ENCODE measurements at regions not wholly inside any gene's neighbourhood (a gene's known extent, or its start where the extent isn't known, plus 50 kb on each side); places are given as distances from the start of the nearest gene placed in this dataset.
A peak's percentile ranks its signal among the peaks of the same experiment; 100 is the strongest.
"Not testable (repeated sequence)": the region's sequence is repeated elsewhere in the genome, so short reads cannot be mapped to it uniquely, and the experiment has no call there.

DNA sequence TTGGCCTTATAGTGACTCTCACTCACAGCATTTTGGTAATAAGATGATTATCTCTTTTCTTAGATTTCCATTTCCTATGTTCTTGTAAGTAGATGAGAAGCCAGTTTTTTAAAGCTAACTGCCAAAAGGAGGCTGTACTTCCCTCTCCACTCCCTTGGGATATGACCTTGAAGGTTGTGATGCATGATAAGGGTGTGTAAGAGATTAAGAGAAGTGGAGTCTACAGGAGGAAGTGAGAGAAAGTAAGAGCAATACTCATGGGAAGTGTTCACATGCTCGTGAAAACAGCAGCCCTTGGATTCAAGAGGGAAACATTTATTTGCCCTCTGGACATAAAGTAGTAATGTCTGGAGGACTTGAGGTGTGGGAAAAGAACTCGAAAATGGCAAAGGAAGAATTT is 171.5 kb downstream of the EVA1A start:
- DNase-seq = no peak

DNA sequence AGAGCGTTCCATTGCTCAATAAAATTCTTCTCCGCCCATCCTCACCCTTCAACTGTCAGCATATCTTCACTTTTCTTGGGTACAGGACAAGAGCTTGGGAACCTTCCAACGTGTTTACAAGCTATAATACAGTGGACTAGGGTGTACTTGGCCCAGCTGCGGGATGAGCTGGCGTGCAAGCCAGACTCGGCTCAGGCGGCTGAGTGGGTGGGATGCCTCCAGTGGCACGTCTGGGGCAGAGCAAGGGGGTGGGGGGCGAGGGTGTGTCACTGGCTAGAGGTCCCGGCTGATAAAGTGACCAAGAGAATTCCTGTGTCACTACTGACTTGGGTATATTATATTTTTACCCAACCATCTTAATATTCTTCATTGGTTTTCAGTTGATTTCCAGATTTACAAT is 179.7 kb downstream of the EVA1A start:
- no peak for DNase-seq

DNA sequence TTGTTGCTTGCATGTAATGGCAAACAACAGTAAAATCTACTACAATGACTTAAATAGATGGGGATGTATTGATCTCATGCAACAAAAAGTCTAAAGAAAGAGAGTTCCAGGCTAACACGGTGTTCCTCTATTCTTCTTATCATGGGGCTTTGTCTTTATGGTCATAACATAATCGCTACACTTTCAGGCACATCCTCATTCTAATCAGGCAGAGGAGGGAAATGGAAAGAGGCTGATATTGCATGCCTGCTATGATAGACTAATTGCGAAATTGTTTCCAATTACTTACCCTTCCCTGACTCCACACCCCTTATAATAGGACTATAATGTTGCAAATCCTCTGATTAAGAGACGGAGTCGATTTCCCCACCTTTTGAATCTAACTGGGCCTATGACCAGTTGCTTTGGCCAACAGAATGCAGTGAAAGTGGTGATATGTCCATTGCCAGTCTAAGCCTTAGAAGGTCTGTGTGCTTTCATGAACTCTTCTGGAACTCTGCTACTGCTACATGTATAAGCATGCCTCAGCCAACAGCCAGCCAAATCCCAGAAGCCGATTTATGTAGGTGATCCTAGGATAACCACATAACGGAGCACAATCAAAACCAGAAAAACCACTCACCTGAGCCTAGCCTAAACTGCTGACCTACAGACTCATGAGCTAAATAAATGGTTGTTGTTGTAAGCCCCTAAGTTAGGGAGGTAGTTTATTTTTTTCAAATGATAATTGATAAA is 180.3 kb upstream of the TACR1 start:
- DNase-seq = no peak

DNA sequence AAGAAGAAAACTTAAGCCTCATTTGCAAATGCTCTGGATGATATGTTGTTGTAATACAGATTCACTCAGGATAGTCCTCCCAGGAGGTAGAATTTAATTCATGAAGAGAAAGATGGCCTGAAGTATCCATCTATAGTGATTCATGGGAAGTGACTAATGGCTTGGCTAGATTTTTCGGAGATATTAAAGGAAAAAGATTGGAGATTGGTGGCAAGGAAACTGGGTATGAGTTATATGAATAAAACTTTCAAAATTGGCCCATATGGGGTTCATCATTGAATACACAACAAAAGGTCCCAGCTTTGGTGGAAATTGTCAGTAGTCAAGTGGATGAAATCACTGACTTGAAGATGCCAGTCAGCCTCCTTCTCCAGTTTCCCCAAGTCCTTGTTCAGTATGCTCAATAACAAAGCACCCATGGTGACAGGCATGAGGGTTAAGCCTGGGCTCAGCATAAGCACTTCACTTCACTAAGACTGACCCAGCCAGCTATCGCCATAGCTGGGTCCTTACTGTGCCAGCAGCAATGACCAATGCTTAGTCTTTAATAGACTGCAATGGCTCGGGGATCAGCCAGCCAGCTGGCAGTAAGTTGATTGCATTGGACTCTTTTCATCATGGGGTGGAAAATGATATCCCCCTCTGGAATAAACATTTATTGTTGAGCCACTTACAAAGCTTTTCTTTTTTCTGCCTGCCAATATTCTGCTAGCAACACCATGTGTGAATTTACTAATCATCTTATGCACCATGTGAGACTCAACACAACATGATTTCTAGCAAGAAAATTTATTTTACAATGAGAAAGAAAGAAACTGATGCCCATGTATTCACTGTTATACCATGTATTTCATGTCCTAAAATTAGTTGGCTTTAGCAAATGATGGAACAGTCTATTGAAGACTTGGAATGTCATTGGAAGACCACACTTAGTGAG is 176.6 kb upstream of the TACR1 start:
- peak in 21 of 58 donors; percentile 5 to 68 (median 26) for DNase-seq

DNA sequence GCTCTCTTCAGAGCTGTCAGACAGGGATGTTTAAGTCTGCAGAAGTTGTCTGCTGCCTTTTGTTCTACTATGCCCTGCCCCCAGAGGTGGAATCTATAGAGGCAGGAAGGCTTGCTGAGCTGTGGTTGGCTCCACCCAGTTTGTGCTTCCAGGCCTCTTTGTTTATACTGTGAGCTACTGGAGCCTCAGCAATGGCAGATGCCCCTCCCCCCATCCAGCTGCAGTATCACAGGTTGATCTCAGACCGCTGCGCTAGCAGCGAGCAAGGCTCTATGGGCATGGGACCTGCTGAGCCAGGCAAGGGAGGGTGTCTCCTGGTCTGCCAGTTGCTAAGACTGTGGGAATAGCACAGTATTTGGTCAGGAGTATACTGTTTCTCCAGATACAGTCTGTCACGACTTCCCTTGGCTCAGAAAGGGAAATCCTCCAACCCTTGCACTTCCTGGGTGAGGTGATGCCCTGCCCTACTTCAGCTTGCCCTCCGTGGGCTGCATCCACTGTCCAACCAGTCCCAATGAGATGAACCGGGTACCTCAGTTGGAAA is 175.2 kb upstream of the TACR1 start:
- not testable (repeated sequence) for DNase-seq

DNA sequence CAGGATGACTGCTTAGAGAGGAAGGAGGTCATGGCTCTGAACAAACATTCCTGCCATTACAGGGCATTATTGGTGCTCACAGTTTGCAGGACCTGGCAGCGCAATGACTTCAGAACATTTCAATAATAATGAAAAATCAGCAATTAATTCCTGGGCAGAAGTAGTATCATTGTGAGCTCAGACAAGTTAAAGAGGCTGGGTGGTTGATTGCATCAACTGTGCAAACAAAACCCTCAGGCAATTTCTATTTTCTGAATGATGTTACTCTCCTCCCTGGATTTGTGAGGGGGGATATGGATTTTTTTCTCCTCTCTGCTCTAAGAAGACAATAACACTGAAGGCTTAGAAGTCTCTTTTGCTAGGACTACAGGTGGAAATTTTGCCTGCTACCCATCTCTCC is 168.1 kb upstream of the TACR1 start:
- DNase-seq = no peak

DNA sequence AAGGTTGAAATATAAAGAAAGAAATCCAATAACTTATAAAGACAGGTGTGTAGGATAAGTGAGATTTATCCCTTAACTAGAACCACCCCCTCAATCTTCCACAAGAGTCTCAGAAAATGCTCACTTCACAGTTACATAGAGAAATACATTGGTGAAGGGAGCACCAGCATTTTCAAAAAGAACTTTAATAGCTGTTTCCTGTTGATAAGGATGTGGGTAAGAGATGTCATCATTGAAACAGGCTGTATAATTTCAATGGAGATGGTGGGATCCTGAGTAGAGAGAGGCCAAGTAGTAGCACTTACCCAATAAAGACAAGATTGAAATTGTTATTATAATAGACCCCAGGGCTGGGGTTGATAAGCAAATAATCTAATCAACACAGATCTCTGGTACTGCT is 162.2 kb upstream of the TACR1 start:
- no peak for DNase-seq

DNA sequence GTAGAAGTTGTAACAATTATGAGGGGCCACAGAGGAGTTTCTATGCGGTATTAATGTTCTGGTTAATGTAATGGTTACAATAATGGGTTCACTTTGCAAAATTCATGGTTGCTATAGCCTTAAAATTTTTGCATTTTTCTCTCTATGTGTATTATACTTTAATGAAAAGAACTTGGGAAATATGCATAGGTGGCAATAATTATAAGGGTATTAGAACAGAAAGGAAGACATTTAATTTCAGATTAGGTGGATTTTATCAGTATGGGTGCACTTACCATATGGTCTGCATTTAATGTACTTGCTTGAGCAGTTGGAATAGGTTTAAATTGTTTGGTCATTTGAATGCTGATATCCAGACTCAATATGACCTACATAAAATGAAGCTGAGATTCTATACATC is 161.6 kb upstream of the TACR1 start:
- DNase-seq = no peak

DNA sequence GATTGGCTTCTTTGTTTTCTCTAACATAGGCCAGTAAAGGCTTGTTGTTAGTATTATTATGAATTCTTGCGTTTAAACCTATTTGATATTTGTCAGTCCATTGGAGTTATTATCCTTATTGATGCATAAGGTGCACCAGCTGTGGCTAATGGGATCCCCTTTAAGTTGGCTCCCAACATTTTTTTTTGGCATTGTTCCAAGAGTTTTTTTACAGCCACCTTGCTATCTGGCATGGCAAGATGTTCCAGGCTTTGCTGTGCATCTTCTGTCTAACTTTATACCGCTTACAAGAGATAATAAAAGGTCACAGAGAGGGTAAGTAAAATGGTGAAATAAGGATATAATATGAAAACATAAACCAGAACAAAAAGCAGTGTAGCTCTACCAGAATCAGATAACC is 157.5 kb upstream of the TACR1 start:
- no peak for DNase-seq

DNA sequence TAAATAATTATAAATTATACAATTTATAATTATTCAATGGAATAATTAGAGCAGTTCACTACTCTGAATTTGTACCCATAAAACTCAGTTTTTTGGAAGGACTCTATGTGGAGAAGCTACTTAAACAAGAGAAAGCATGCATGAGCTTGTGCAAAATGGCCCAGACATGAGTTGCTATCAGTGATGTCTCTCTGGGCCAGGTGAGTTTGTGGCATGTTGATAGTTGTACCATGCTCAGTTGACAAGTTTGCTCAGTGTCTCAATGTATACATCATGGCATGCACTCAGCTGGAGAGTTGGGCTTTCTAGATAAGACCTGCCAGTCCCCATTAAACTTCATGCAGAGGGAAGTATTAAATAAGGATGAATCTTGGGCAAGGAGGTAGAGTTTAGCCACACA is 153.8 kb upstream of the TACR1 start:
- DNase-seq = no peak

DNA sequence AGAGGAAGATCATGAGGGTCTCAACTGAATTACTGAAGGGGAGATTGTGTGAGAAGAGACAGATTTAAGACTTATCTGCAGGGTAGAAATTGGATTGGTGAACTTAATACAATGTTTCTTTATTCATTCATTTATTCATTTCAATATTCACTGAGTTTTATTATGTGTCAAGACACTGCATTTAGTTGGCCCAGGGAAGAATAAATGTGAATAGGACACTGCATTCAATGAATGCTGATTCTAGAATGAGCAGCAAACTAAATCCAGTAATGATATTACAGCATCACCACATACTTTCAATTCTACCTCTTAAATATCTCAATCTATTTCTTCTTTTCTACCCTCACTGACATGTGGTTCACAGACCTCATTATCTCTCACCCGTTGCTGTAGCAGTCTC is 149.0 kb upstream of the TACR1 start:
- no peak for DNase-seq

DNA sequence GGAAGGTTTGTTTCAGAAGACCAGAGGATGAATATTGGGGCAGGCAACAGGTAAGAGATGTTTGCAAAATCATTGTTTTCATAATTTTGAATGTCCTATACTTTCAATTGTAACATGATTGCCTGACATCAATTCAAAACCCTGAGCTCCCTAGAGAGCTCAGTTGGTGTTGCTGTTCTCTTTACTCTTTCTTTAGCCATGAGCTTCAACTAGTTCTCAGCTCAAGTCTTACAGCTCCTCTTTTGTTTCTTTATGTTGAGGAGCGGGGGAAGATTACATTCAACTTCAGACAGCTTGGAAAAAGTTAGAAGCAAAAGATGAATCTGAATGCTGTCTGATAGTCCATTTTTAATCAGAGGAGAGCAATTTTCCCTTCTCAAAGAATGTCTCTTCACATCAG is 144.8 kb upstream of the TACR1 start:
- DNase-seq = no peak

DNA sequence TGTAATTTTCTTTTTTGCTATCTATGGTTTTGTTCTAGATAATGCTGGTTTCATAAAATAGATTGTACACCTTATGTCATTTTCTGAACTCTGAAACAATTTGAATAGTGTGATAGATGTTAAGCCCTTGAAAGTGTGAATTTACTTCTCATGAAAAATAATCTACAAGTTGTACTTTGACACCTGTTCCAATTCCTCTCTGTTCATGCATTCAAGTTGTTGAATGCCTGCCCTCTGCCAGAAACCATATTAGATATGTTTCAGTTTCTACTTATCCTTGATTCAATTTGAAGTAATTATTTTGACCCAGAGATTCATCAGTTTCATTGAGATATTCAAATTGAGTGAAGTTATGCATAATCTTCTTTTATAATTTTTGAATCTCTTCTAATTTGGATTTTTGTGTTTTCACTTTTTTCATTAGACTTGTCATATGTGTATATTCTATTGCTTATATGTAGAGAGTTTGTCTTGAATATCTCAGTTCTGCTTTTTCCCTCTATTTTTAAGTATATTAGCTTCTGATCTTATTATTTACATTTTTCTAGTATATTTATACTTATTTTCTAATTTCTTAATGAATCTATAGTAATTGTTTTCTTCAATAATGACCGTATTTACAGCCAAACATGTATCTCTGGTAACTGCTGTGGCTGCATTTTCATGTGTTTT is 143.3 kb upstream of the TACR1 start:
- no peak for DNase-seq

DNA sequence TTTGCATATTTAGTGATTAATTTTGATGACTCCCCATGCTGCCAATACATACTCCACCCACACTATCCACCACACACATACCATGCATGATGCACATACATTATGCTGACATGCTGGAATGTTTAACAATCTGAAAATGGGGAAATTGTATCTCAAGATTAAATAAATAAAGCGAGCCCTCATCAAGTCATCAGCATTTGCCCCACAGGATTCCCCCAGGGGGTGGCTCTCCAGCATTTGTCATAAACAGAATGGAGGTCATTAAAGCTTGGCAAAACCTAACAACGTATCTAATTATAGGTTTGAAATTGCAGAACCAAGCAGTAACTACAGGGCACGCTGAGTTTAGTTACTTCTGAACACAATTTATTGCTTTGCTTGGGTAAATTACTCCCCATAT is 141.2 kb upstream of the TACR1 start:
- no peak for DNase-seq

DNA sequence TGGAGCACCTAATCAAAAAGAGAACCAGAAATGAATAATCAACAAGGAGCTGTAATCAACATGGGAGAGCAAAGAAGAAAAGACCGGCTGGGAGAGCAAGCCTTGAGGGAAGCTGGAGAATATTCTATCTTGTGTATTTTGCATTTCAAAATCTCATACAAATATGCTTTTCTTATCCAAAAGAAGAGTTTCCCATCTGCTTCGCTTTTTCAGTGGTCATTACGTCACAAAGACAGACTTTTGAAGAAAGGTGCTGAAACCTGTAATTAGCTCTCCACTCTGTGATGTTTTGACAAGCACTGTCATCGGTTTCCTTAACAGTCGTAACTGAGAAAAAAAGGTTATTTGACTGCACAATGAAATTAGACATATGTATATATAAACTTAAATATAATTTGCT is 139.1 kb upstream of the TACR1 start:
- DNase-seq = no peak

DNA sequence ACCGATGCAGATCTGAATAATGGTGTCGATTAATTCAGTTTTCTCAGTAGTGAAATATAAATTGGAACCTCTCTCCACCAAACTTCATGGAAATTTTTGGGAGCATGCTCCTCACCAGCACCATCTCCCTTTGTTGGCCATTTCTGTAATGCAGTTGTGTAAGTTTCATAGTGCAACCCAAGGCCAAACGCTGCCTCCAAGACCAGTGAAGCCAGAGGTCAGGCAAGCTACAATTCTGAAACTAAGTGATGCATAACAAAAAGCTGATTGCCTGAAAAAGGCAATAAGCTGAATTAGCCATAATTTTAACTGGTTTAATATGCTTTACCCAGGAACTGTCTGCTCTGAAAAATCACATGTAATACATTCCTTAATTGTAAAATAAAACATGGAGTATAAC is 138.3 kb upstream of the TACR1 start:
- DNase-seq = no peak

DNA sequence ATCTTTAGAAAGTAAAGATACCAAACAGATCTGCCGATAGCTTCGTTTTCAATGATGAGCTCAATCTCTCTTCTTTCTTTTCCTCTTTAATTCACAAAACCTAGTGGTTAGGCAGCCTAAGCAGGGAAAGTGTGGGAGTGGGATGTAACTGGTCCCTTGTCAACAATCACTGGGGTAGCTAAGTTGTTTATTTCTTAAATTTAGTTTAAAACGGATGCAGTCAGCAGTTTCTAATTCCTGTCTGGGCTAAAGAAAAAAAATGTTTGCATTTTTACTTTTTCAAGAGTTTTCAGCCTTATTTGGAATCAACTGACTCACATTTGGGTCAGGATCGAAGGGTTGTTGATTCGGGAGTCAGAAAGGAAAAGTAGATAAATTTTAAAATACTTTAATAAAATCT is 137.7 kb upstream of the TACR1 start:
- no peak for DNase-seq

DNA sequence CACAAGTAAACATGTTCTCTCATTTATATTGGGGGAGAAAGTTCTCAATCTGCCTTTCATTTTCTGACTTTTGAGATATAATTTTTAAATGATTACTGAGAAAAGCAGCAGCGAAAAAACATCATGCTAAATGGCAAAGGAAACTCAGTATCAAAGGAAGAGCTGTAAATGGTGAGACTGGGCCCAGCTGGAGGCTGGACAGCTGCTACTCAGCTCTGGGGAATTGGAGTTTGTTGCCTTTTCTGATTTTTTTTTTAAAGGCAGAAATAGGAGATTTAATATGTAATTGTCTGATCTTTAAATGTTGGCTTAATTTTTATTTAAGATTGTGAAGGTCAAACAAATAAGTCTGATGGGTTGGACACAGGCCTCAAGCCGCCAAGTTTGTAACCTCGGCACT is 137.1 kb upstream of the TACR1 start:
- no peak for DNase-seq

DNA sequence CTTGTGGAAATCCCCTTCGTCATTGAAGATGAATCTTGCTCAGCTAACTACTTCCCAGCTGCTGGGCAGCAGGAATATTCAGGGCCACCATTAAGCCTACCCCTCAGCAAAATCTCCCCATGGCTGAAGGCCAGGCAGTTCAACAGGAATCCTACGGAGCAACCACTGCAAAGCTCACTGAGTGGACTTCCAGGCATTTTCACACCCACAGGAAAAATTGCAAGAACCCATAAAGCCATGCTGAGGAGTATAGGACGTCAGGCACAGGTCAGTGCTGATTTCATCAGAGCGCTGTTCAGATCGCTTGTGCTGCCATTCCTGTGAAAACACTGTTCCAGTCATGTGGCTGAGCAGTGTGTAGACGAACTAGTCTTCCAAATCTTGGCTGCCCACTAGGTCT is 134.8 kb upstream of the TACR1 start:
- DNase-seq = no peak

DNA sequence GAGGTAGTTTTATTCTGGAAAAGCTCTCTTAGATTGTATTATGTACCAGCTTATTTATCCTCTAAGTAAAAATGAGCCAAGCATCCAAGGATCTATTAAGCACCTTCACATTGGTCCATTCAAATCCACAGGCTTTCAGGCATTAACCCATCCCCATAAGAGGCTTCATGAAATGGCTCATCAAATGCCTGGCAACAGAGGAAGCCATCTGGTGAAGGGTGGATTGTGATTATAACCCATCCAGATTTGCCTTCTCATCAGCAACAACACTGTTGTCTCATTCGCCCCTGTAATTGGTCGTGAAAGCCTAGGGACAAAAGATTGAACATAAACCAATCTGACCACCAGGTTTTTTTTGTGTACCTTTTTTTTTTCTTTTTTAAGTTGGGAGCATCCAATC is 134.3 kb upstream of the TACR1 start:
- no peak for DNase-seq

DNA sequence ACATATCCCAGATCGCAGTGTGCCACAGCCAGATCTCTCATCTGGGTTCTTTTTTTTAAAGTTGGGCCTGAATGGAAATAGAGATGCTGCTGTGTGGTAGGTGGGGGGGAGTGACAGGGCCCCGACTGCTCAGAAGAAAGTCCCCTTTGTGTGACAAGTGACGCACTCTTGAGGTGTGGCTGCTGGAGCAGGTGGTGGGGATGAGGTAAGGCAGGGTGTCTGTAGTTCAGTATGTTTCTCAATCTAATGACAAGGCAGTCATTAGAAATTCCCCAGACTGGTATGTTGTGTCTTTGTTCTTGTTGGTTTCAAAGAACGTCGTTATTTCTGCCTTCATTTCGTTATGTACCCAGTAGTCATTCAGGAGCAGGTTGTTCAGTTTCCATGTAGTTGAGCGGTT is 128.8 kb upstream of the TACR1 start:
- no peak for DNase-seq

DNA sequence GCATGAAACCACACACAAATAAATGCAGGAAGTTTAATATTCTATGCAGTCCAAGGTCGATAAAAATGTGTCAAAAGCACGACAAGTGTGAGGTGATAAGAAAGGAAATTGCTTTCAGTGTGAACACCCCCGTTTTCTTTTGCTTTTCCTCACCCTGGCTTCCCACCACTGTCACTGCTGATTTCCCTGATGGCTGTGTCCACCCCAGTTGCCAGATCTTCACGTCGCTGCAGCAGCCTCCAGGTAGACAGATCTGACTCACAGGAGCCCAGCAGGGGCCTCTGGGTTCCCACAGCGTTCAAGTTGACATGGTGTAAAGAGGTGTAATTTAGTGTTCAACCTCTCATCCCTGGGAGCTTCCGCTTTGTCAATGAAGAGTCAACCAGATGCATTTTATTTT is 128.0 kb upstream of the TACR1 start:
- DNase-seq = no peak
